Psoas muscle (tissue), 7 donors: ENCODE measurements at regions not wholly inside any gene's neighbourhood (a gene's known extent, or its start where the extent isn't known, plus 50 kb on each side); places are given as distances from the start of the nearest gene placed in this dataset.

Experiments
- ATAC-seq, 4 donors: fragments of 200-7000 bp; cut with Tn5 transposase; one replicate each; pipeline ENCODE4 v1.9.1; 2020; ENCODE audit warnings: moderate library complexity in 3 of 4, mild to moderate bottlenecking in 2 of 4
- DNase-seq, 2 donors: peaks; one replicate each; pipeline ENCODE4 v3.0.0-alpha.2; 2020
- H3K27ac ChIP-seq: fragments of 200-600 bp; one replicate; pipeline ENCODE4 v1.8.0; 2022
- H3K27me3 ChIP-seq, 3 donors: fragments of 200-600 bp in 1 of 3; one replicate each; pipeline versions ENCODE4 v1.6.1 to v1.8.0; 2013 to 2022; ENCODE audit warnings: low read length in 2 of 3, mild to moderate bottlenecking in 2 of 3, moderate library complexity in 1 of 3; ENCODE audit not compliant: insufficient read depth in 3 of 3
- H3K36me3 ChIP-seq, 2 donors: fragments of 200-600 bp in 1 of 2; one replicate each; pipeline versions ENCODE4 v1.6.1 to v1.8.0; 2013 to 2022; ENCODE audit warnings: low read depth in 1 of 2, mild to moderate bottlenecking in 1 of 2, moderate library complexity in 1 of 2; ENCODE audit not compliant: insufficient read depth in 1 of 2
- H3K4me1 ChIP-seq: fragments of 200-600 bp; one replicate; pipeline ENCODE4 v1.8.0; 2022
- H3K4me3 ChIP-seq: fragments of 200-600 bp; one replicate; pipeline ENCODE4 v1.8.0; 2022; ENCODE audit warnings: mild to moderate bottlenecking
- H3K9me3 ChIP-seq: fragments of 200-600 bp; one replicate; pipeline ENCODE4 v1.8.0; 2022
- CTCF ChIP-seq: fragments of 200-600 bp; IDR thresholded peaks from one replicate; pipeline ENCODE4 v1.8.0; 2022; ENCODE audit warnings: antibody characterized with exemption
- WGBS, 3 donors: extraction: QIAGEN DNeasy Blood & Tissue Kit; methylation state at CpG; one replicate each; pipeline versions ENCODE4 v1.1.6 to v1.1.7; 2013; 5-methylcytosine and 5-hydroxymethylcytosine counted together
- intact Hi-C, 2 donors: fragments of 100-400 bp; cut with DNase I; formaldehyde crosslinking; loops; one replicate each; pipeline versions ENCODE4 v1.11.0 to v1.14.2; 2022
- donor health status: healthy with polysubstance abuse.
- donor health status: DM: no; HTN: no; CAD: no; lungs with moderate emphysema.
- donor health status: Bipolar disorder and iron deficiency.
- donor health status: healthy.
- donor health status: DM: yes; HTN: yes; CAD: no.
- donor health status: DM: no; HTN: no; CAD: no.
- donor health status: DM: yes; HTN: yes; CAD: no.

GRCh38 chr4:152000518-152000917, 239.7 kb upstream of the GATB start:
- no peak for TF ChIP-seq CTCF
- Histone ChIP-seq H3K36me3 (no peaks in the 10 kb centered on the region), H3K27ac (no peak overlapping the region), H3K4me1 (no peaks in the 10 kb centered on the region), H3K9me3 (no peaks in the 10 kb centered on the region), H3K4me3 (no peak overlapping the region), H3K27me3 (no peaks in the 10 kb centered on the region)
- DNase-seq (no peak), ATAC-seq (no peak)
- intact Hi-C loops: no loop called here

GRCh38 chr4:151998723-151999122, 237.9 kb upstream of the GATB start:
- ATAC-seq: no peak
- WGBS, 3 donors: 80 to 91% (median 82%) methylated on average over 9 of the region's 9 CpGs
- no peak overlapping the region for H3K27ac ChIP-seq
- no peak overlapping the region for H3K4me3 ChIP-seq
- H3K4me1 ChIP-seq: no peaks in the 10 kb centered on the region
- H3K36me3 ChIP-seq: no peaks in the 10 kb centered on the region
- intact Hi-C loops: no loop called here
- DNase-seq: no peak
- H3K9me3 ChIP-seq: no peaks in the 10 kb centered on the region
- no peaks in the 10 kb centered on the region for H3K27me3 ChIP-seq
- no peak for TF ChIP-seq CTCF

- Histone ChIP-seq H3K9me3 (no peaks in the 10 kb centered on the region), H3K4me1 (no peaks in the 10 kb centered on the region), H3K4me3 (no peak overlapping the region), H3K27ac (no peak overlapping the region), H3K36me3 (no peaks in the 10 kb centered on the region), H3K27me3 (no peaks in the 10 kb centered on the region)
- TF ChIP-seq CTCF: no peak
- WGBS, 3 donors: 91 to 96% (median 93%) methylated on average over 2 of the region's 2 CpGs
- ATAC-seq (no peak), DNase-seq (no peak)
- intact Hi-C loops: no loop called here
Measured at GRCh38 chr4:151997461-151997860, 236.7 kb upstream of the GATB start.

- DNase-seq: no peak
- ATAC-seq: no peak
- no peak overlapping the region for H3K27ac ChIP-seq
Measured at GRCh38 chr4:151994429-151994828, 233.6 kb upstream of the GATB start.

More at GRCh38 chr4:151994429-151994828, 233.6 kb upstream of the GATB start:
- no peaks in the 10 kb centered on the region for H3K36me3 ChIP-seq
- no peaks in the 10 kb centered on the region for H3K9me3 ChIP-seq
- no peaks in the 10 kb centered on the region for H3K27me3 ChIP-seq
- intact Hi-C loops: no loop called here
- WGBS, 3 donors: 85 to 89% (median 86%) methylated on average over 3 of the region's 3 CpGs
- no peak for TF ChIP-seq CTCF
- H3K4me3 ChIP-seq: no peak overlapping the region
- H3K4me1 ChIP-seq: no peaks in the 10 kb centered on the region
